SJSA1 (cell line): ENCODE measurements at regions not wholly inside any gene's neighbourhood (a gene's known extent, or its start where the extent isn't known, plus 50 kb on each side); places are given as distances from the start of the nearest gene placed in this dataset.
"Not testable (repeated sequence)": the region's sequence is repeated elsewhere in the genome, so short reads cannot be mapped to it uniquely, and the experiment has no call there.

Source experiments
- DNase-seq, 2 experiments: peaks; one replicate each; pipeline ENCODE4 v3.0.0-alpha.2; 2015 to 2020; ENCODE audit warnings: low spot score in 2 of 2, low read depth in 1 of 2
- H3K27ac ChIP-seq: fragments of 250-450 bp; sonication (Bioruptor Pico); 2 replicates; pipeline ENCODE4 v1.5.1; 2020; ENCODE audit warnings: mild to moderate bottlenecking, moderate library complexity
- H3K27me3 ChIP-seq: fragments of 250-450 bp; sonication (Bioruptor Pico); replicated peaks from 2 replicates; pipeline ENCODE4 v1.5.1; 2020; ENCODE audit warnings: mild to moderate bottlenecking, moderate library complexity
- H3K36me3 ChIP-seq: fragments of 250-450 bp; sonication (Bioruptor Pico); 2 replicates; pipeline ENCODE4 v1.5.1; 2020; ENCODE audit warnings: mild to moderate bottlenecking
- H3K4me1 ChIP-seq: fragments of 250-450 bp; sonication (Bioruptor Pico); replicated peaks from 2 replicates; pipeline ENCODE4 v1.6.1; 2021; ENCODE audit warnings: mild to moderate bottlenecking
- H3K4me3 ChIP-seq: fragments of 250-450 bp; sonication (Bioruptor Pico); 2 replicates; pipeline ENCODE4 v1.5.1; 2020; ENCODE audit warnings: mild to moderate bottlenecking
- H3K9me3 ChIP-seq: fragments of 250-450 bp; sonication (Bioruptor Pico); replicated peaks from 2 replicates; pipeline ENCODE4 v1.5.1; 2020; ENCODE audit warnings: mild to moderate bottlenecking

DNA sequence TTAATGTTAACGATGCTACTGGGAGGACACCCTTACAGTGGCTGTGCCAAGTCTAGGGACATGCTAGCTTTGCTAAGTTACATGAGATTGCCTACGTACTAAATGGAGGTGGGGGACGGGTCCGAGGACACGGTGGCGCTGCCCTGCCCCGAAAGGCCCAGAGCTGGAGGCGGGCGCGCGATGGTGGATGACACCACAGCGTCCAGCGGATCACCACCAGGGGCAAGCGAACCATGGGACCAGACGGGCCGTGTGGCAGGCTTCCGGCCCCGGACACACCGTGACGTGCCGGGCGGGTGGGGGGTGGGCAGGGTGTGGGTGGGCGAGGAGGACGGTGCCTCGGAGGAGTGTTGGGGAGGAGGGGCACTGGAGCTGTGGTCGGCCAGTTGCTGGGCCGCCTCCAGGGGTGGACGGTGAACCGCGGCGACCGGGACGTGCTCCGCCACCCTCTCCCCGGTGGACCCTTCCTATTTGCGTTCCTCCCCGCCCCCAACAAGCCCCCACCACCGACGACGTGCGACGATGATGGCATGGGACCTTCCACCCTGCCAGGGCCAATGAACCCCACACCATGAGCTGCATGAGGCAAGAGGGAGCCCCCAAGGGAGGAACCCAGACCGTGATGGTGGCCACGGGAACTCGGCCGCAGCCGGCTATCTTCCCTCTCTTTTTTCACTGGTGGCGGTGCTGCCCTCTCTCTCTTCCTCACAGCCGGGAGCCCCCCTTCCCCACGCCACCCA is 773.3 kb upstream of the DEFB115 start:
- H3K27me3 ChIP-seq = no peaks in the 10 kb centered on the region
- no peak overlapping the region for H3K4me3 ChIP-seq
- no peaks in the 10 kb centered on the region for H3K9me3 ChIP-seq
- DNase-seq = no peak
- no peak overlapping the region for H3K27ac ChIP-seq
- no peaks in the 10 kb centered on the region for H3K4me1 ChIP-seq
- no peaks in the 10 kb centered on the region for H3K36me3 ChIP-seq

DNA sequence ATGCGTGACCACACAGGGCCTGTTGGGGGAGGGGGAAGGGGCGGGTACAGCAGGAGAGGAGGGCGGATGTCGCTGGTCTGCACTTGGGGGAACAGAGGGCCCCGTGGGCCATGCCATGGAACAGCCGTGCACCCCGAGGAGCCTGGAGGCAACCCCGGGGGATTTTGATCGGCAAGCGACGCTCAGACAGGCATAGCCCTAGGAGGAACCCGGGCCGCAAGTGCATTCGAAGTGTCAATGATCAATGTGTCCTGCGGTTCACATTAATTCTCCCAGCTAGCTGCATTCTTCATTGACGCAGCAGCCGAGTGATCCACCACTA is 772.8 kb upstream of the DEFB115 start:
- no peaks in the 10 kb centered on the region for H3K9me3 ChIP-seq
- DNase-seq = no peak
- no peak overlapping the region for H3K4me3 ChIP-seq
- no peaks in the 10 kb centered on the region for H3K36me3 ChIP-seq
- H3K4me1 ChIP-seq = no peaks in the 10 kb centered on the region
- no peaks in the 10 kb centered on the region for H3K27me3 ChIP-seq
- no peak overlapping the region for H3K27ac ChIP-seq

DNA sequence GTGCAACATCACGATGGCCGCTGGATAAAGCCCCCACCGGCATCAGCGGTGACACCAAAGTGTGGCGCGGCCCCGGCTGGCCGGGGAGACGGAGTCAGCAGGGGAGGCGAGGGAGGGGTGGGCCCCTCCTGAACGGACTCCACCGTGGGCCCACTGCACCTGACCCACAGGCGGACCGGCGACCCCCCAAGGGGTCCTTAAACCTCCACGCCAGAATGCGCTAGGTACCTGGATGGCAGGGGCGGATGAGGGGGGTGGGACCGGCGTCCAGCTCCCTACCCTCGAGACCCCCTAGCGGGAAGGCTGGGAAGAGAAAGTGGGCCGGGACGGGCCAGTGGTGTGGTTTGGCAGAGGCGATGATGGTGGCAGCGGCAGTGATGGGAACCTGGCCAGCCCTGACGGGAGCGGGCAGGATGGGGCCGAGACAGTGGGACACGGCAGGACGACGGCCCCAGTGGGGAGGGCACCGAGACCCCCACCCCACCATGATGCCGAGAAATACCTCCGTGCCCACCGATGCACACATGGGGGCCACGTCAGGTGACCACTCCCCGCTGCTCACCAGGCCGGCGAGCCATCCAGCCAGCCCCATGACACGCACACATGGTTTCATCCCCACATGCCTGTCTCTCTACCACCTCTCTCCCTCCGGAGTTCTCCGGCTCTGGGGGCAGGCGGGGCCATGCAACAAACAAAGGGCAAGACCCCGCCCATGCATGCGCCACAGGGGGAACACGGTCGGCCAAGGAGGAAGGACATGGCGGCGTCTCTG is 771.9 kb upstream of the DEFB115 start:
- Histone ChIP-seq H3K27me3 (no peaks in the 10 kb centered on the region), H3K4me3 (no peak overlapping the region), H3K27ac (no peak overlapping the region), H3K4me1 (no peaks in the 10 kb centered on the region), H3K36me3 (no peaks in the 10 kb centered on the region), H3K9me3 (no peaks in the 10 kb centered on the region)
- no peak for DNase-seq

DNA sequence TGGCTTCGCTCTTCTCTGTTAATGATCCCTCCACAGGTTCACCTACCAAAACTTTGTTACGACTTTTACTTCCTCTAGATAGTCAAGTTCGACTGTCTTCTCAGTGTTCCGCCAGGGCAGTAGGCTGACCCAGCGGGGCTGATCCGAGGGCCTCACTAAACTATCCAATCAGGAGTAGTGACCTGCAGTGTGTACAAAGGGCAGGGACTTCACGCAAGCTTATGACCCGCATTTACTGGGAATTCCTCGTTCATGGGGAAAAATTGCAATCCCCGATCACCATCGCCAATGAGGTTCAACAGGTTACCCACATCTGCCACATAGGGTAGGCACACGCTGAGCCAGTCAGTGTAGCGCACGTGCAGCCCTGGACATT is 771.4 kb upstream of the DEFB115 start:
- no peak for DNase-seq
- Histone ChIP-seq H3K27ac (no peak overlapping the region), H3K36me3 (no peaks in the 10 kb centered on the region), H3K4me3 (no peak overlapping the region), H3K4me1 (no peaks in the 10 kb centered on the region), H3K9me3 (no peaks in the 10 kb centered on the region), H3K27me3 (no peaks in the 10 kb centered on the region)

DNA sequence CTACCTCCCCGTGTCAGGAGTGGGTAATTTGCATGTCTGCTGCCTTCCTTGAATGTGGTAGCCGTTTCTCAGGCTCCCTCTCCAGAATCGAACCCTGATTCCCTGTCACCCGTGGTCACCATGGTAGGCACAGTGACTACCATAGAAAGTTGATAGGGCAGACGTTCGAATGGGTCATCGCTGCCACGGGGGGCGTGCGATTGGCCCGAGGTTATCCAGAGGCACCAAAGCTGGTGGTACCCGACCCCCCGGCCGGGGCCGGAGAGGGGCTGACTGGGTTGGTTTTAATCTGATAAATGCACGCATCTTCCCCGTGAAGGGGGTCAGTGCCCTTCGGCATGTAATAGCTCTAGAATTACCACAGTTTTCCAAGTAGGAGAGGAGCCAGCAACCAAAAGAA is 770.0 kb upstream of the DEFB115 start:
- H3K4me1 ChIP-seq, H3K27me3 ChIP-seq, H3K36me3 ChIP-seq, H3K4me3 ChIP-seq, DNase-seq, H3K27ac ChIP-seq, H3K9me3 ChIP-seq: not testable (repeated sequence)

DNA sequence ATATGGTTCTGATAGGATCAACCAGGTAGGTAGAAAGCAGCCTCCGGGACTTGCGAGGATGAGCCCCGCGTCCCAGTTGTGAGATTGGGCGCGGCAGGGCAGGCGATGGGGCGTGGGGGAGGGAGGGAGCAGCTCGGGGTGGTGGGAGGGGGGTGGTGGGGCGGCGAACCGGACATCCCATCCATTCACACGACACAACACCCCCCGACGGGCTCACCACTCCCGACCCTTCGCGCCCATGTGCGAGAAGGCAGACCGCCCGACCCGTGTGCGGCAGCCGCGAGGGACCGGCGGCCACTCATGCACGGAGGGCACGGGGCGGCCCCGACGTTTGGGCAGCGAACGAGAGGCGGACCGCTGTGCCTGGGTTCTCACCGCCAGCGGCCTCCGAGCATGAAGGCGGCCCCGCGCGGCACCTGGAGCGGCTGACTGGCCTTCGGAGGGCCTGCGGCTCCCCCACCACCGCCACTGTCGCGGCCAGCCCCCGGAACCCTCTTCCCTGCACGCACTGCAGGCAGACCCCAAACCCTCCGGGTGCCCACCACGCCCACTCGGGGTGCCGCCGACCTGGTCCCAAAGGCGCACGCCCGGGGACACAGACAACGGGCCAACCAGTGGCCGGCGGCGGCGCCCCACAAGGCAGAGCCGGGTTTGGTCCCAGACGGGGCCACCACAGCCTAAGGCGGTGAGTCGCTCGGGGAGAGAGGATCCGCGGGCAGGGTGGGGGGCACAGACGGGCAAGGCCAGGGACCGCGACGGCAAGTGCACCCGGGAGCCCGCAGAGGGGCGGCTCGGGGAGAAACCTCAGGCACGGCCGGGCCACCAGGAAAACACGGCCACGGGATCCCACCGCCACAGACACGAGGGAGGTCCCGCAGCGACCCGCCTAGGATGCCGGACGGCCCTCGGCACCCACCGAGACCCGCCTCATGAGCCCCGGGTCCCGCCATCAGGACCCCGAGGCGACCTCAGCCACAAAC is 769.2 kb upstream of the DEFB115 start:
- DNase-seq = no peak
- Histone ChIP-seq H3K9me3 (no peaks in the 10 kb centered on the region), H3K36me3 (no peaks in the 10 kb centered on the region), H3K4me1 (no peaks in the 10 kb centered on the region), H3K27ac (no peak overlapping the region), H3K27me3 (no peaks in the 10 kb centered on the region), H3K4me3 (no peak overlapping the region)

DNA sequence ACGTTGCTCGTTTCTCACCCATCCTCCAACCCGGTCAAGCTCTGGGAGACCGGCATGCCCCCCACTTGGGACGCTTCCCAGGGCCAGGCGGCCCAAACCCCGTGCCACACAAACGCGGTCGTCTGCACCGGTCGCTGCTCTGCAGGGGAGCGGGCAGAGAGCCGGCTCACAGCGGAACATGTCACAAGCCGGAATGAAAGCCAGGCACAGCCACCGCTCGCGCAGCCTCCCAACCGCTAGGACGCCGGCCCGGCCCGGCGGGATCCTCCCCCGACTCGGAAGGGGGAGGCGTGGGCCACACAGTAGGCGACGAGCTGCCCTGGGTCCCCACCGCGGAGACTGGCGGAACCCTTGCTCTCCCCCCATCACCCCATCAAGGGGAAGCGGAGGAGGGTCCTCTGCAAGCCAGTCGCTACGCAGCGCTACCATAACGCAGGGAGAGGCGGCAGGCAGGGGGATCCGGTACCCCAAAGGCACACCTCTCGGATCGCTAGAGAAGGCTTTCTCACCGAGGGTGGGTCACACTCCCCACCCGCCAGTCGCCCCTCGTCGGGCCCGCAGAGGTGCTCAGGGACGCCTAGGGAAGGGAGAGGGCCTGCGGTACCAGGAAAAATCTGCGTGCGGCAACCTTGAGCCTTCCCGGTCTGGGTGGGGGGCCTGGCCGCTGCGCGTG is 768.4 kb upstream of the DEFB115 start:
- H3K4me1 ChIP-seq = no peaks in the 10 kb centered on the region
- H3K4me3 ChIP-seq = no peak overlapping the region
- no peaks in the 10 kb centered on the region for H3K27me3 ChIP-seq
- no peak for DNase-seq
- H3K27ac ChIP-seq = no peak overlapping the region
- H3K9me3 ChIP-seq = no peaks in the 10 kb centered on the region
- H3K36me3 ChIP-seq = no peaks in the 10 kb centered on the region

DNA sequence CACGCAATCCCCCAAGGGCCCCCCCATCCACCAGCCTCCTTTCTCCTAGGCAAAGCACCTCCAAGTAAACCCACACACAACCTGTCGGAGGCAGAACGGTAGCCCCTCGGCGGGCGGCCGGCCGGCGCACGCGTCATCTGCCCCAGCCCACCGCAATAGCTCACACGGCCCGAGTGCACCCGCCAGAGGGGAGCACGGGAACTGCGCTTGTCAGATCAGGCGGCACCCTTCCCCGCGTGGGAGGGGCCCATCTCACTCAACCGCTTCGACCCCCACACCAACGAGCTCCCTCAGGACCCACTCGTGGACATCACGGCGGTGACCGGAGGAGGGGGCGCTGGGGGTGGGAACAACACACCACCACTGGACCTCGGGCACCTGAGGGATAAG is 767.9 kb upstream of the DEFB115 start:
- H3K27ac ChIP-seq = no peak overlapping the region
- no peak for DNase-seq
- H3K4me1 ChIP-seq = no peaks in the 10 kb centered on the region
- H3K4me3 ChIP-seq = no peak overlapping the region
- no peaks in the 10 kb centered on the region for H3K36me3 ChIP-seq
- H3K9me3 ChIP-seq = no peaks in the 10 kb centered on the region
- H3K27me3 ChIP-seq = no peaks in the 10 kb centered on the region

DNA sequence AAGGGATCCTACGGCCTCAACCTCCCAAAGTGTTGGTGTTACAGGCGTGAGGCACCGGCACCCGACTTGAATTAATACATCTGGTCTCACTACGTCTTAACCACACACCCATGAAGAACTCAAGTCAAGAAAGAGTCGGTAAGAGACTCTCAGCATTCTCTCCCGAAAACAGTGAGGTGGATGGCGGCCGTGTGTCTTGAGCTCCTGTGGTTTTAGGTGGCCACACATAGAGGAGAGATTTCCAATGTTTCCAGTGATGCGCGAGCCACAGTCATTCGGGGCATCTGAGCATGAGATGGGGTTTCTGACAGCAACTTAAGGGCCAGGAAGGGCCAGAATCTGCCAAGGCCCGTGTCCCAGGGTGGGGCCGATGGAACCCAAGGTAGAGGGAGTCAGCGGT is 766.4 kb upstream of the DEFB115 start:
- DNase-seq = no peak
- H3K4me3 ChIP-seq = no peak overlapping the region
- no peaks in the 10 kb centered on the region for H3K4me1 ChIP-seq
- H3K27ac ChIP-seq = no peak overlapping the region
- H3K27me3 ChIP-seq = no peaks in the 10 kb centered on the region
- H3K36me3 ChIP-seq = no peaks in the 10 kb centered on the region
- H3K9me3 ChIP-seq = no peaks in the 10 kb centered on the region

DNA sequence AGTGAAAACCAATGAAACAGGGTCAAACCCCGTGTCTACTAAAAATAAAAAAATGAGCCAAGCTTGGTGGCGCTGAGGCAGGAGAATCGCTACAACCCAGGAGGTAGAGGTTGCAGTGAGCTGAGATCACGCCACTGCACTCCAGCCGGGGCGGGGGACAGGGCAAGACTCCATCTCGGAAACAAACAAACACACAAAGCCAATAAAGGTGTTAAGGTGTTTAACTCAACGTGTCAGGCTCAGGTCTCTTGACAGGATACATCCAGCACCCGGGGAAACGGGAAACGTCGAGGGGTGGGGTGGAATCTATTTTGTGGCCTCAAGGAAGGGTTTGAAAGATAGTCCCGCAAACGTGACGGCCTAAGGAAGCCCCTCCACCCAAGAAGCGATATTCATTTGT is 760.8 kb upstream of the DEFB115 start:
- H3K27ac ChIP-seq, H3K36me3 ChIP-seq, H3K9me3 ChIP-seq: not testable (repeated sequence)

DNA sequence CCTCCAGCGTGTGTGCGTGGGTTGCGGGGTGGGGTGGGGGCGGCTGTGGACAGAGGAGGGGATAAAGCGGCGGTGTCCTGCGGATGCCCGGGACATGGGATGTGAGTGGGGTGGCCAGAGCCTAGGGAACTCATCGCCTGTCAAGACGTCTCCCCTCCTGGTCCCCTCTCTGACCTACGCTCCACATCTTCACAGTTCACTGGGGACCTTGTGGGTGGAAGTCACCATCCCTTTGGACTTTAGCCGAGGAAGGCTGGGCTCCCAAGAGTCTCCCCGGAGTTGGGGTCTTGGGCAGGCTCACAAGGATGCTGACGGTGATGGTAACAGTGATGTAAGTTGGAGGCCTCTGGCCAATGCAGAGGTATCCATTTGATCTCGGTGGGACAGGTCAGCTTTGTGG is 760.3 kb upstream of the DEFB115 start:
- not testable (repeated sequence) for DNase-seq, H3K4me3 ChIP-seq, H3K4me1 ChIP-seq, H3K27me3 ChIP-seq, H3K36me3 ChIP-seq, H3K9me3 ChIP-seq, H3K27ac ChIP-seq

More for the DNA sequence above, 760.8 kb upstream of the DEFB115 start:
- H3K27me3 ChIP-seq, H3K4me1 ChIP-seq, DNase-seq, H3K4me3 ChIP-seq: not testable (repeated sequence)

DNA sequence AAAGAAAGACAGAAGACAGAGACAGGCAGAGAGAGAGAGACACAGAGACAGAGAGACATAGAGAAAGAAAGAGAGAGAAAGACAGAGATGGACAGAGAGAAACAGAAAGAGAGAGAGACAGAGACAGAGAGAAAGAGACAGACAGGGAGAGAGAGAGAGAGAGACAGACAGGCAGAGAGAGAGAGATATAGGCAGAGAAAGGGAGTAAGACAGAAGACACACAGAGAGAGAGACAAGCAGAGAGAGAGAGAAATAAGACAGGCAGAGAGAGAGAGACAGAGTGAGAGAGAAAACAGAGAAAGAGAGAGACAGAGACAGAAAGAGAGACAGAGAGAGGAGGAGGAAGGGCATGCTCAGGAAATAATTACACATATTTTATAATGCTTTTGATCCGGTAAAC is 758.3 kb upstream of the DEFB115 start:
- no peak for DNase-seq

DNA sequence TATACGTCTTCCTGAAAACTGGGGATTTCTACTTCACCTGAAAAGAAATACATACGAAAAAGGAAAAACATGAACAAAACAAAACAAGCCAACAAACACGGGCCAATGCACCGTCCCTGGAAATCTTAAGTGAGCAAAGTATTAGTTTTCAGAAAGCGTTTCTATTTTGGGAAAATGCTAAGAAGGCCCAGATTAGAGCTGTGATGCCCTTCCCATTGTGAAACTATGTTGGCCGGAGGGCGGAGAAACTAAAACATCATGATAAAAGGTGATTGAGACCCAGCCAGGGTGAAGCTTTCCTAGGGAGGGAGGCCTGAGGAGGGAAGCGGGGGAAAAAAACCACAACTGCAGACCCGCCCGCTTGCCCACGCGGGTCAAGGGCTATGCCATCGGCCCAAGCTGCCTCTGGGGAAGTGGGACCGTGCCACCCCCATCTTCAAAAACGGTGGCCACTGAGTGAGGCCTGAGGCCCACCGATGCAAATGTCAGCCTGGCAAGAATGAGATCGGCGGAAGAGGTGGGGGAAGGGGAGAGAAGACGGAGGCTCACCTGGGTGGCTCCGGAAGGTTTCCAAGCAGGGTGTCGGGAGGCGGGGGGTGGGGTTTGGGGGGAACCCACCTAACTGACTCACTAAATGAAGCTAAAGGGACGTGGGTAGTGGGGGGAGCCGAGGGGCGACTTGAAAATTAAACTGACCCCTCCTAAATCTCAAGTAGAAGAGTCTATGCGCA is 757.6 kb upstream of the DEFB115 start:
- not testable (repeated sequence) for H3K4me1 ChIP-seq, H3K27ac ChIP-seq, H3K27me3 ChIP-seq, H3K9me3 ChIP-seq, H3K4me3 ChIP-seq, DNase-seq, H3K36me3 ChIP-seq

More for the DNA sequence above, 758.3 kb upstream of the DEFB115 start:
- no peaks in the 10 kb centered on the region for H3K27me3 ChIP-seq
- H3K27ac ChIP-seq = no peak overlapping the region
- H3K4me3 ChIP-seq = no peak overlapping the region
- no peaks in the 10 kb centered on the region for H3K36me3 ChIP-seq
- no peaks in the 10 kb centered on the region for H3K9me3 ChIP-seq
- H3K4me1 ChIP-seq = no peaks in the 10 kb centered on the region
